GM10266 (cell line): ENCODE measurements at regions not wholly inside any gene's neighbourhood (a gene's known extent, or its start where the extent isn't known, plus 50 kb on each side); places are given as distances from the start of the nearest gene placed in this dataset.

ENCODE experiments used
- DNase-seq: peaks from one replicate; pipeline ENCODE4 v3.0.0; 2012; ENCODE audit errors: extremely low spot score
- CTCF ChIP-seq: IDR thresholded peaks from 2 replicates; pipeline ENCODE4 v1.5.1; 2012; ENCODE audit warnings: mild to moderate bottlenecking, low read depth; ENCODE audit not compliant: control insufficient read depth, insufficient read depth; ENCODE audit errors: missing control alignments

DNA sequence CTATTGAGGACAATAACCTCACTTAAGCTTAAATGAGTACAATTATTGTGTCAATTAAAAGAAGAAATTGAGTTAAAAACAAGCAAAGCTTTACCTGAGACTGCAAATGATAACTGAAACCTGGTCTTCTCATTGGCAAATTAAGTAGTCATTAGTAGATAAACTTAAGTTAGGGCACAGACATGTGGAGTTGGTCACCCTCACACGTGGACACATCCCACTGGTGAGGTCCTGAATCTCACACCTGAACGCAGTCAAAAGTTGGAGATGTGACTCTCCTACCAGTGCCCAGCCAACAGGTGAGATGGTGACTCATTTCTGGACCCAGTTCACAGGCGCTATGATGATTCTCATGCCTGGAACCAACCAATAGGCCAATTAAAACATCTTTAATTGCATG, 311.6 kb downstream of the FOXL1 start:
- no peak for DNase-seq
- no peak for TF ChIP-seq CTCF

GRCh38 chr16:86891121-86891520, 312.8 kb downstream of the FOXL1 start:
- no peak for TF ChIP-seq CTCF
- no peak for DNase-seq

DNA sequence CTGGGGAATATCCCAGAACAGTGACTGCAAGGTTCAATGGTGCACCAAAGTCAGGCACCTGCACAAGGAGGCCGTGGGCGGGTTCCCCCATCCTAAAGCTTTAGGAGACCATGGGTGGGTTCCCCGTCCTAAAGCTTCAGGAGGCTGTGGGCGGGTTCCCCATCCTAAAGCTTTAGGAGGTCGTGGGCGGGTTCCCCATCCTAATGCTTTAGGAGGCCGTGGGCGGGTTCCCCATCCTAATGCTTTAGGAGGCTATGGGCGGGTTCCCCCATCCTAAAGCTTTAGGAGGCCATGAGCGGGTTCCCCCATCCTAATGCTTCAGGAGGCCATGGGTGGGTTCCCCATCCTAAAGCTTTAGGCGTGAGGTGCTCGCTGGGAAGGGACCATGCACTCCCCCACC, 313.3 kb downstream of the FOXL1 start:
- no peak for TF ChIP-seq CTCF
- no peak for DNase-seq

DNA sequence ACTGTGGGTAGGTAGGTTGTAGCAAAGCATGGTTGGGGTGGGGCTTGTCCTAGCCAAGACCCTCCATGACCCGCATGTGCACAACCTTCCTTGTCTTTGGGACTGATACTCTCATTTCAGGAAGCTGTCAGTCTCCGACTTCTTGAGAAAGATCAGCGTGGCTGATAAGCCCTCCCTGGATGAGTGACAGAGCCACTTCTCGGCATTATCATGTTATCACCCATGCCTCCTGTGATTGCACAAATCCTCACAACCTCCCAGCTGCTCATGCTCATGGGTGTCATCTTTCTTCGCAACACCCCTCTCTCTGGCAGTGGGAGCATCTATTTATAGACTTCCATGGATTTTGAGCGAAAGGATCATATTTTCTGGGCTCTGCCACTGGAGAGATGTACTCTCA, 314.2 kb downstream of the FOXL1 start:
- TF ChIP-seq CTCF = no peak
- no peak for DNase-seq

DNA sequence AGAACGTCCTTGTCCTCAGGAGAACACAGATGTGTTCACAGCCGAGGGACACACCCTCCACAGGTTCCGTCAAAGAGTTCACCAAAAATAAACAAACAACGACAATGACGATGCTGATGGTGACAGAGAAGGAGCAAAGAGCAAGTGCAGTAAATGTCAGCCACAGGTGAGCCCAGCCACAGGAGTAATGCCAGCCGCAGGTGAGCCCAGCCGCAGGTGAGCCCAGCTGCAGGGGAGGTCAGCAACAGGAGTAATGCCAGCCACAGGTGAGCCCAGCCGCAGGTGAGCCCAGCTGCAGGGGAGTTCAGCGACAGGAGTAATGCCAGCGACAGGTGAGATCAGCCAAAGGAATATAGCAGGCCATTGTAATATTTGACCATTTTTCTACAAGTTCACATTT, 315.2 kb downstream of the FOXL1 start:
- TF ChIP-seq CTCF = no peak
- no peak for DNase-seq

- no peak for DNase-seq
- no peak for TF ChIP-seq CTCF
Observed at GRCh38 chr16:86894029-86894567, 315.7 kb downstream of the FOXL1 start.

GRCh38 chr16:86894925-86895324, 316.6 kb downstream of the FOXL1 start:
- TF ChIP-seq CTCF = no peak

More at GRCh38 chr16:86894925-86895324, 316.6 kb downstream of the FOXL1 start:
- DNase-seq = no peak
